SK-MEL-5 (cell line): ENCODE measurements at regions not wholly inside any gene's neighbourhood (a gene's known extent, or its start where the extent isn't known, plus 50 kb on each side); places are given as distances from the start of the nearest gene placed in this dataset.
"Not testable (repeated sequence)": the region's sequence is repeated elsewhere in the genome, so short reads cannot be mapped to it uniquely, and the experiment has no call there.

ENCODE experiments used
- DNase-seq: peaks from one replicate; pipeline ENCODE4 v3.0.0-alpha.2; 2016; ENCODE audit warnings: low read depth, low spot score
- in situ Hi-C: cut with HindIII; loops from 2 replicates; pipeline ENCODE4 v1.10.0; 2016; ENCODE audit warnings: low sequenced_read_pairs, high pct_unique_total_duplicates, low pct_unique_long_range_greater_than_20kb

DNA sequence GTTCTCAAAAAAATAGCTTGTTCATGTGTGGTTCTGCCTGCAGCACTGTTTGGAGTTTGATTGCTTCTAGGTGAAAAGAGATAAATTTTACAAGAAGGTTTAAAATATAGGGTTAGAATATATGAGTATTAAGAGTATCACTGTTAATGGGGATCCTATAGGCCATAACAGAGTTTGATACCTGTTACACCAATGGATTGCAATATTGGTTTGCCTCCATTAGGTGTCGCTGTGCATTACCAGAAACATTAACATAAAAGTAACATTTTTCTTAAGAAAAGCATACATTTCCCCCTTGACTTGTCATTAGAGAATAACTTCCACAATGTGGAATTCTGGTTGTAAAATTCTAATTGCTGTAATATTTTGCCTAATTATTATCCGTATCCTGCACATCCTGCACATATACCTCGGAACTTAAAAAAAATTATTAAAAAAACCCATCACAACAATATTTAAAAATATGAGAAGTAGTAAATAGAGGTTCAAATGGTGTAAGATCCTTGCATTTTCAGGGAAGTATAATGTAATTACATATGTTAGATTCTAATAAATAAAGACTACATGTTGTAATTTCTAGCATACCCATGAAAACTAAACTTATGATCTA, 63.0 kb downstream of the CYP4A11 start:
- in situ Hi-C loops = not testable (repeated sequence)
- DNase-seq = peak; percentile 40

DNA sequence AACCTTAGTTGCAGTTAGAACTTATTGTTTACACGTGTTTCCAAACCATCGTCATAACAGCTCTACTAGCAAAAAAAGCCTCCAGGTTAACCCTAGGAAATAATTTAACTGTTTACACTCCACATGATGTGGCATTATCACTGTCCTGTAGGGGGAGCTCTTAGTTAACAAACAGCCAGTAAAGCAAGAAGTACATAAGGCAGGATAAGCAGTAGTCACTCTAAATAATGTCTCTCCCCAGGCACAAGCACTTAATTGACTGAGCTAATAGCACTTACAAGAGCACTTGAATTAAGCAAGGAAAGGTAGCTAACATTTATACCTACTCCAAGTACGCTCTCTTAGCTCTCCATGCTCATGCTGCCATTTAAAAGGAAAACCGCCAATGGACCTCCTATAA, 65.2 kb downstream of the CYP4A11 start:
- in situ Hi-C loops, DNase-seq: not testable (repeated sequence)
